Amniotic epithelial cell (primary cell): ENCODE measurements at regions not wholly inside any gene's neighbourhood (a gene's known extent, or its start where the extent isn't known, plus 50 kb on each side); places are given as distances from the start of the nearest gene placed in this dataset.
"Not testable (repeated sequence)": the region's sequence is repeated elsewhere in the genome, so short reads cannot be mapped to it uniquely, and the experiment has no call there.

ENCODE experiments used
- DNase-seq: peaks from one replicate; pipeline ENCODE4 v3.0.0-alpha.2; 2010; ENCODE audit warnings: low read depth

GRCh38 chr16:35574011-35574410, 2114.6 kb downstream of the TP53TG3F start:
- DNase-seq: no peak

GRCh38 chr16:35574454-35575431, 2115.3 kb downstream of the TP53TG3F start:
- no peak for DNase-seq

- DNase-seq: no peak
These were observed 2116.0 kb downstream of the TP53TG3F start for GRCh38 chr16:35575432-35575821.

- no peak for DNase-seq
These were observed 2126.0 kb downstream of the TP53TG3F start for GRCh38 chr16:35585411-35585810.

GRCh38 chr16:35590913-35591312, 2131.5 kb downstream of the TP53TG3F start:
- DNase-seq: not testable (repeated sequence)

- no peak for DNase-seq
These were observed 2137.1 kb downstream of the TP53TG3F start for GRCh38 chr16:35596467-35596866.

- no peak for DNase-seq
These were observed 2139.4 kb downstream of the TP53TG3F start for GRCh38 chr16:35598696-35599332.

- DNase-seq: no peak
These were observed 2140.2 kb downstream of the TP53TG3F start for GRCh38 chr16:35599429-35600160.

GRCh38 chr16:35600161-35600555, 2140.7 kb downstream of the TP53TG3F start:
- DNase-seq: not testable (repeated sequence)

- DNase-seq: no peak
These were observed 2142.7 kb downstream of the TP53TG3F start for GRCh38 chr16:35602116-35602515.

GRCh38 chr16:35603371-35603770, 2144.0 kb downstream of the TP53TG3F start:
- DNase-seq: not testable (repeated sequence)

GRCh38 chr16:35605921-35606320, 2146.5 kb downstream of the TP53TG3F start:
- DNase-seq: no peak

GRCh38 chr16:35614883-35615282, 2155.5 kb downstream of the TP53TG3F start:
- DNase-seq: peak; percentile 0

GRCh38 chr16:35619176-35619575, 2159.8 kb downstream of the TP53TG3F start:
- DNase-seq: not testable (repeated sequence)

GRCh38 chr16:35626041-35626440, 2166.6 kb downstream of the TP53TG3F start:
- DNase-seq: no peak

GRCh38 chr16:35628976-35629375, 2169.6 kb downstream of the TP53TG3F start:
- no peak for DNase-seq

GRCh38 chr16:35631261-35631945, 2172.0 kb downstream of the TP53TG3F start:
- no peak for DNase-seq

- no peak for DNase-seq
These were observed 2177.2 kb downstream of the TP53TG3F start for GRCh38 chr16:35636480-35637230.

- DNase-seq: no peak
These were observed 2178.3 kb downstream of the TP53TG3F start for GRCh38 chr16:35637683-35638082.

GRCh38 chr16:35639233-35640205, 2180.1 kb downstream of the TP53TG3F start:
- no peak for DNase-seq
